BJ (cell line): ENCODE measurements at regions not wholly inside any gene's neighbourhood (a gene's known extent, or its start where the extent isn't known, plus 50 kb on each side); places are given as distances from the start of the nearest gene placed in this dataset. TPM values are rescaled to one million over a fixed set of nuclear protein-coding genes. Genes with fewer than 3 reads are reported as not detected.

Experiments
- CTCF ChIA-PET: fragments of 350-600 bp; formaldehyde crosslinking; extraction: SDS; loops from one replicate; lab custom pipeline; 2021; ENCODE audit warnings: antibody characterized with exemption, inconsistent platforms; lab: Yijun Ruan, JAX
- POLR2A ChIA-PET: fragments of 300-600 bp; sonication (Branson Sonifier 250); formaldehyde crosslinking; extraction: SDS; loops from one replicate; lab custom pipeline; 2021; ENCODE audit warnings: antibody characterized with exemption; lab: Charles Lee
- DNase-seq: peaks from one replicate; pipeline ENCODE4 v3.0.0-alpha.2; 2011; ENCODE audit warnings: low read depth
- H3K27me3 ChIP-seq: 2 replicates; pipeline ENCODE4 v1.6.0; 2011; ENCODE audit warnings: low read length; ENCODE audit not compliant: control insufficient read depth, insufficient read depth
- H3K36me3 ChIP-seq: 2 replicates; pipeline ENCODE4 v1.5.1; 2011; ENCODE audit warnings: low read length; ENCODE audit not compliant: control insufficient read depth, insufficient read depth
- H3K4me3 ChIP-seq: 2 replicates; pipeline ENCODE4 v1.5.1; 2011; ENCODE audit warnings: low read depth, mild to moderate bottlenecking, control low read depth, low read length
- small RNA-seq: library from RNA; depleted of rRNA; stranded (forward); fragments of <200 nt; gene quantifications from one replicate; pipeline ENCODE3, GENCODE V24; 2012; ENCODE audit warnings: low replicate concordance, low read depth; ENCODE audit not compliant: insufficient read length
- TF ChIP-seq, protein P1 (sequence below): IDR thresholded peaks from 2 replicates; pipeline ENCODE4 v1.5.1; 2011; ENCODE audit warnings: low read depth, mild to moderate bottlenecking, control low read depth, inconsistent platforms, low read length, moderate library complexity; ENCODE audit not compliant: insufficient read depth

DNA sequence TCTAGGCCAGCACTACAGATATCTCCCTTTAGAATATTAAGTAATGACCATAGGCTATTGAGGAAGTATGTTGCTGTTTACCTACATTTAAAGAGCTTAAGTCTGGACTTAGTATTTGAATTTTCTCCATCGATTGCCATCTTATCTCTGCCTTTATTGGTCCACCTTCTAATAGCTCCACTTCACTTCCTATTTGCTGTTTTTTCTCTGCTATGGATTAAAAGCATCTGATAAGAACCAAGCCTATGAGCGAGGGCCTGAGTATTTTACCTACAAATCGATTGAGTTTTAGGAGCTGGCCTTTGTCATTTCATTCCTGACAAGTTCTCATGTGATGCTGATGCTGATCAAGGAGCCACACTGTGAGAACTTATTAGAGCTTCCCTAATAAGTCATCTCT lies 52.6 kb upstream of the AKAP13 start:
- Histone ChIP-seq H3K36me3 (no peaks in the 10 kb centered on the region), H3K4me3 (no peak overlapping the region), H3K27me3 (no peaks in the 10 kb centered on the region)
- DNase-seq: no peak
- POLR2A ChIA-PET: no interaction called here
- CTCF ChIA-PET: interaction anchor here (1.1 to 5.2 kb wide), 6 partner anchors 11 to 178 kb away, joined by 4 to 38 read pairs (median 8); no protein-coding TSS in a partner anchor
- TF ChIP-seq, protein P1, sequence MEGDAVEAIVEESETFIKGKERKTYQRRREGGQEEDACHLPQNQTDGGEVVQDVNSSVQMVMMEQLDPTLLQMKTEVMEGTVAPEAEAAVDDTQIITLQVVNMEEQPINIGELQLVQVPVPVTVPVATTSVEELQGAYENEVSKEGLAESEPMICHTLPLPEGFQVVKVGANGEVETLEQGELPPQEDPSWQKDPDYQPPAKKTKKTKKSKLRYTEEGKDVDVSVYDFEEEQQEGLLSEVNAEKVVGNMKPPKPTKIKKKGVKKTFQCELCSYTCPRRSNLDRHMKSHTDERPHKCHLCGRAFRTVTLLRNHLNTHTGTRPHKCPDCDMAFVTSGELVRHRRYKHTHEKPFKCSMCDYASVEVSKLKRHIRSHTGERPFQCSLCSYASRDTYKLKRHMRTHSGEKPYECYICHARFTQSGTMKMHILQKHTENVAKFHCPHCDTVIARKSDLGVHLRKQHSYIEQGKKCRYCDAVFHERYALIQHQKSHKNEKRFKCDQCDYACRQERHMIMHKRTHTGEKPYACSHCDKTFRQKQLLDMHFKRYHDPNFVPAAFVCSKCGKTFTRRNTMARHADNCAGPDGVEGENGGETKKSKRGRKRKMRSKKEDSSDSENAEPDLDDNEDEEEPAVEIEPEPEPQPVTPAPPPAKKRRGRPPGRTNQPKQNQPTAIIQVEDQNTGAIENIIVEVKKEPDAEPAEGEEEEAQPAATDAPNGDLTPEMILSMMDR: no peak

DNA sequence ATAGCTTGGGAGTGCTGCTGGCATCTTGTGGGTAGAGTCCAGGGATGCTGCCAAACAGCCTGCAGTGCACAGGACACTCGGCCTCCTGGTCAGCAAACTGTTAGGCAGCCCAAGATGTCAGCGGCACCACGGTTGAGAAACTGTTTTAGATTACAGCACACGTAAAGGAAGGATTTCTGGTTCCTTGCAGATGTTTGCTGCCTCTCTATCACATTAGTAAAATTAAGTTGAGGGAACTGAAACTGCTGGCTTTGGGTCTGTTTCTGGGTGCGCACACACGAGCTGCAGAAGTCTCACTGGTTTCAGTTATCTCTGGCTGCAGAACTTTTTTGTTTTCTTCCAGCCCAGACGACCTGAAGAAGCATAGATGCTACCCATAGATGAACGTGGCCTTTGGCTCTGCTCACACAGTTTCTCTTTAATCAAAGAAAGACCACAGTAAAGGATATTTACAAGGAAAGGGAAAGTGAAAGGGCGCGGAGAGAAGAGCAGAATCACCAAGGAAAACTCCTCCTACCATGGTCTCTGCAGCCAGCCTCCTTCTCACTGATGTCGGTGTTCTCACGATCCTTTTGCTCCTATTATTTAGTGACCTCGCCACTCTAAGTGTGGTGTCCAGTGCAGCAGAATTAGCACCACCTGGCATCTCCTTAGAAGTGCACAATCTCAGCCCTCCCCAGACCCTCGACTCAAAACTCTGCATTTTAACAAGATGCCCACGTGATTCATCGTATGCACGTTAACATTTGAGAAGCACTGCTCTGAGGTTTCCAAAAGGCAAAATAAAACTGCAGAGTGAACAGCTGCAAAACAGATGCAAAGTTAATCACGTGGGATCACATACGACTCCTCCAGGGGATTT lies 50.6 kb upstream of the AKAP13 start:
- POLR2A ChIA-PET: no interaction called here
- CTCF ChIA-PET: interaction anchor here (0.5 to 5.2 kb wide), 18 partner anchors 9 to 399 kb away, joined by 3 to 38 read pairs (median 14); no protein-coding TSS in a partner anchor
- no peak for DNase-seq

More for the DNA sequence above, 50.6 kb upstream of the AKAP13 start:
- TF ChIP-seq, protein P1: no peak
- Histone ChIP-seq H3K4me3 (peak overlapping the region; percentile 52), H3K27me3 (no peaks in the 10 kb centered on the region), H3K36me3 (no peaks in the 10 kb centered on the region)

Small RNA genes in the stretch of these regions (small RNA-seq; reads per million reads assigned to genes)
- not detected for gene RN7SL428P
